Hepatocyte (in vitro differentiated cells): ENCODE measurements at regions not wholly inside any gene's neighbourhood (a gene's known extent, or its start where the extent isn't known, plus 50 kb on each side); places are given as distances from the start of the nearest gene placed in this dataset.

ENCODE experiments used
- CTCF ChIP-seq: fragments of 200-600 bp; sonication (generic); IDR thresholded peaks from 2 replicates; pipeline ENCODE4 v1.5.1; 2016; ENCODE audit warnings: antibody characterized with exemption, mild to moderate bottlenecking; ENCODE audit not compliant: poor library complexity
- EZH2 ChIP-seq: fragments of 200-600 bp; sonication (generic); IDR thresholded peaks from 2 replicates; pipeline ENCODE4 v1.6.1; 2016; ENCODE audit warnings: antibody characterized with exemption, mild to moderate bottlenecking, borderline replicate concordance

- TF ChIP-seq CTCF (no peak), EZH2 (no peak)
Observed at GRCh38 chr2:21392649-21393048, 268.9 kb downstream of the TDRD15 start.
